H9 (cell line): ENCODE measurements at regions not wholly inside any gene's neighbourhood (a gene's known extent, or its start where the extent isn't known, plus 50 kb on each side); places are given as distances from the start of the nearest gene placed in this dataset.
A peak's percentile ranks its signal among the peaks of the same experiment; 100 is the strongest.

Experiments
- DNase-seq: peaks from one replicate; pipeline ENCODE4 v3.0.0-alpha.2; 2017
- H2AFZ ChIP-seq: one replicate; pipeline ENCODE4 v1.6.1; 2013; ENCODE audit warnings: mild to moderate bottlenecking, low read length, control low read depth, moderate library complexity
- H2AK5ac ChIP-seq: 2 replicates; pipeline ENCODE4 v1.6.1; 2013; ENCODE audit warnings: low read length, control low read depth, mixed read lengths; ENCODE audit not compliant: insufficient read length
- H2BK120ac ChIP-seq: one replicate; pipeline ENCODE4 v1.6.1; 2013; ENCODE audit warnings: low read depth, mild to moderate bottlenecking, low read length, control low read depth, inconsistent platforms; ENCODE audit not compliant: poor library complexity, severe bottlenecking
- H2BK12ac ChIP-seq: 2 replicates; pipeline ENCODE4 v1.6.1; 2013; ENCODE audit warnings: low read length, control low read depth, mixed read lengths, low read depth; ENCODE audit not compliant: insufficient read length
- H2BK15ac ChIP-seq: 2 replicates; pipeline ENCODE4 v1.6.1; 2013; ENCODE audit warnings: low read depth, low read length, control low read depth
- H2BK20ac ChIP-seq: one replicate; pipeline ENCODE4 v1.6.1; 2013; ENCODE audit warnings: low read depth, mild to moderate bottlenecking, low read length, control low read depth, inconsistent platforms; ENCODE audit not compliant: poor library complexity, severe bottlenecking
- H2BK5ac ChIP-seq: 2 replicates; pipeline ENCODE4 v1.6.1; 2013; ENCODE audit warnings: low read length, control low read depth, mixed read lengths; ENCODE audit not compliant: insufficient read length
- H3K14ac ChIP-seq: 2 replicates; pipeline ENCODE4 v1.6.1; 2013; ENCODE audit warnings: low read length, control low read depth; ENCODE audit not compliant: insufficient read depth
- H3K18ac ChIP-seq: 2 replicates; pipeline ENCODE4 v1.6.1; 2013; ENCODE audit warnings: low read depth, mild to moderate bottlenecking, mixed read lengths, low read length, control low read depth; ENCODE audit not compliant: insufficient read length
- H3K23ac ChIP-seq: 2 replicates; pipeline ENCODE4 v1.6.1; 2013; ENCODE audit warnings: low read length, control low read depth, mixed read lengths, low read depth; ENCODE audit not compliant: insufficient read length
- H3K23me2 ChIP-seq: 2 replicates; pipeline ENCODE4 v1.6.1; 2013; ENCODE audit warnings: low read depth, mild to moderate bottlenecking, mixed read lengths, low read length, control low read depth; ENCODE audit not compliant: insufficient read length, poor library complexity, severe bottlenecking
- H3K27ac ChIP-seq: 2 replicates; pipeline ENCODE4 v1.5.1; 2013; ENCODE audit warnings: low read length, control low read depth, mixed read lengths, low read depth; ENCODE audit not compliant: insufficient read length
- H3K27me3 ChIP-seq: 2 replicates; pipeline ENCODE4 v1.6.1; 2013; ENCODE audit warnings: low read length, control low read depth, inconsistent platforms; ENCODE audit not compliant: insufficient read depth
- H3K4ac ChIP-seq: 2 replicates; pipeline ENCODE4 v1.6.1; 2013; ENCODE audit warnings: low read depth, mild to moderate bottlenecking, control low read depth, inconsistent platforms, low read length, moderate library complexity
- H3K4me1 ChIP-seq: 2 replicates; pipeline ENCODE4 v1.6.1; 2013; ENCODE audit warnings: low read length, control low read depth, inconsistent platforms; ENCODE audit not compliant: insufficient read depth
- H3K4me2 ChIP-seq: 2 replicates; pipeline ENCODE4 v1.6.1; 2013; ENCODE audit warnings: low read length, control low read depth, mixed read lengths; ENCODE audit not compliant: insufficient read length, insufficient read depth
- H3K56ac ChIP-seq: 2 replicates; pipeline ENCODE4 v1.6.1; 2013; ENCODE audit warnings: low read depth, mild to moderate bottlenecking, mixed read lengths, low read length, control low read depth; ENCODE audit not compliant: insufficient read length
- H3K79me1 ChIP-seq: 2 replicates; pipeline ENCODE4 v1.6.1; 2013; ENCODE audit warnings: low read depth, mild to moderate bottlenecking, moderate library complexity, low read length, control low read depth, inconsistent platforms; ENCODE audit not compliant: insufficient read depth, poor library complexity, severe bottlenecking
- H3K79me2 ChIP-seq: 2 replicates; pipeline ENCODE4 v1.6.1; 2013; ENCODE audit warnings: low read length, control low read depth, inconsistent platforms; ENCODE audit not compliant: insufficient read depth
- H3K9ac ChIP-seq: 2 replicates; pipeline ENCODE4 v1.6.1; 2013; ENCODE audit warnings: low read length, control low read depth, mixed read lengths; ENCODE audit not compliant: insufficient read length; ENCODE audit errors: extremely low read depth
- H3K9me3 ChIP-seq: one replicate; pipeline ENCODE4 v1.6.1; 2013; ENCODE audit warnings: low read depth, low read length, inconsistent platforms; ENCODE audit not compliant: control insufficient read depth
- H3T11ph ChIP-seq: one replicate; pipeline ENCODE4 v1.6.1; 2013; ENCODE audit warnings: mild to moderate bottlenecking, low read length, control low read depth, inconsistent platforms
- H4K20me1 ChIP-seq: one replicate; pipeline ENCODE4 v1.6.1; 2013; ENCODE audit not compliant: control insufficient read depth, insufficient read length, insufficient read depth
- H4K5ac ChIP-seq: 2 replicates; pipeline ENCODE4 v1.6.1; 2013; ENCODE audit warnings: low read depth, mild to moderate bottlenecking, mixed read lengths, low read length, control low read depth; ENCODE audit not compliant: insufficient read length
- H4K8ac ChIP-seq: replicated peaks from 2 replicates; pipeline ENCODE4 v1.6.1; 2013; ENCODE audit warnings: low read length, control low read depth, mixed read lengths, low read depth; ENCODE audit not compliant: insufficient read length
- H4K91ac ChIP-seq: 2 replicates; pipeline ENCODE4 v1.6.1; 2013; ENCODE audit warnings: low read depth, mild to moderate bottlenecking, moderate library complexity, mixed read lengths, low read length, control low read depth; ENCODE audit not compliant: insufficient read length
- H3K27ac Mint-ChIP-seq, 3 experiments: 2 replicates in 2 of 3; 3 replicates in 1 of 3; pipeline ENCODE4 v1.8.0; 2020 to 2021; ENCODE audit warnings: mixed read lengths in 3 of 3, mild to moderate bottlenecking in 1 of 3, moderate library complexity in 1 of 3
- H3K27me3 Mint-ChIP-seq: 2 replicates; pipeline ENCODE4 v1.8.0; 2021; ENCODE audit warnings: low read depth, mild to moderate bottlenecking, moderate library complexity, mixed read lengths
- H3K36me3 Mint-ChIP-seq, 3 experiments: 2 replicates in 2 of 3; 3 replicates in 1 of 3; pipeline ENCODE4 v1.8.0; 2020 to 2021; ENCODE audit warnings: low read depth in 3 of 3, mixed read lengths in 3 of 3; ENCODE audit not compliant: insufficient read depth in 1 of 3
- H3K4me1 Mint-ChIP-seq, 2 experiments: 2 replicates each; pipeline ENCODE4 v1.8.0; 2020; ENCODE audit warnings: mixed read lengths in 2 of 2
- H3K4me3 Mint-ChIP-seq, 2 experiments: 2 replicates in 1 of 2; 3 replicates in 1 of 2; pipeline ENCODE4 v1.8.0; 2020 to 2021; ENCODE audit warnings: mild to moderate bottlenecking in 2 of 2, mixed read lengths in 2 of 2, moderate library complexity in 1 of 2
- H3K9me3 Mint-ChIP-seq, 2 experiments: 2 replicates in 1 of 2; 3 replicates in 1 of 2; pipeline ENCODE4 v1.8.0; 2020; ENCODE audit warnings: mild to moderate bottlenecking in 2 of 2, mixed read lengths in 2 of 2, moderate library complexity in 1 of 2
- WGBS: extraction: QIAGEN DNeasy Blood & Tissue Kit; methylation state at CpG from one replicate; pipeline ENCODE4 v1.1.7; 2013; ENCODE audit warnings: missing lambda C conversion rate, low lambda C conversion rate, mixed read lengths; ENCODE audit not compliant: insufficient read length; ENCODE audit errors: extremely low coverage; 5-methylcytosine and 5-hydroxymethylcytosine counted together
- TF ChIP-seq, protein P1 (sequence below): fragments of 200-600 bp; sonication (generic); conservative IDR thresholded peaks from 3 replicates; pipeline ENCODE4 v1.8.0; 2021; ENCODE audit warnings: antibody characterized with exemption, mild to moderate bottlenecking

DNA sequence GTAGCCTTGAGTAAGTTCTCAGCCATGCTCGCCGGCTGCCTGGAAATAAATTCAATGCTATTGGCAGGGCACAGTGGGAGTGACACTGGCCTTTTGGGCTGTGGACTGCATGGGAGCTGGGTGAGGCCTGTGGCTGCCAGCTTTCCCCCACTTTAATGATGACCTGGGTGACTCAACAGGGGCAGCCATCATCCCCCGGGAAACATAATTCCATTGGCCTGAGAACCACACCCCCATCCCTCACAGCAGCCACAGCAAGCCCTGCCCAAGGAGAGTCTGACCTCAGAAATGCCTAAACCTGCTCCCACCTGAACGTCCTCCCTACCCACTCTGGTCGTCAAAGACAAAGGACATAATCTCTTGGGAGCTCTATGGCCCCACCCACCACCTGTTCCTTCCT, 384.0 kb downstream of the LTN1 start:
- Histone ChIP-seq H3T11ph (no peak overlapping the region), H3K14ac (no peak overlapping the region), H3K4ac (no peak overlapping the region), H3K27me3 (no peaks in the 10 kb centered on the region), H3K56ac (no peak overlapping the region), H2BK15ac (no peak overlapping the region), H2BK20ac (no peak overlapping the region), H2BK120ac (no peak overlapping the region), H3K4me1 (no peaks in the 10 kb centered on the region), H2BK12ac (no peak overlapping the region), H3K79me2 (no peaks in the 10 kb centered on the region), H3K9me3 (no peaks in the 10 kb centered on the region), H4K5ac (no peak overlapping the region), H3K4me2 (no peak overlapping the region), H3K9ac (no peak overlapping the region), H4K20me1 (no peaks in the 10 kb centered on the region), H2AK5ac (no peak overlapping the region), H3K27ac (no peak overlapping the region), H2AFZ (no peak overlapping the region), H3K23ac (no peak overlapping the region), H4K8ac (no peak overlapping the region), H3K18ac (no peak overlapping the region), H2BK5ac (no peak overlapping the region), H3K23me2 (no peaks in the 10 kb centered on the region), H4K91ac (no peak overlapping the region), H3K79me1 (no peaks in the 10 kb centered on the region)
- Mint-ChIP-seq H3K27me3 (no peaks in the 10 kb centered on the region), H3K27ac (peak overlapping the region in 1 of 3 experiments; percentile 65; a peak in 1 of 7 replicates), H3K36me3 (peaks cover 0 to 9% (median 3%) of the 10 kb centered on the region in 3 experiments; a peak in 3 of 7 replicates), H3K9me3 (peaks cover 7 to 10% of the 10 kb centered on the region in 2 experiments; a peak in 3 of 5 replicates), H3K4me3 (no peak overlapping the region), H3K4me1 (peaks cover 0 to 4% of the 10 kb centered on the region in 2 experiments; a peak in 2 of 4 replicates)
- no peak for DNase-seq
- WGBS, result no CpG with 5 or more reads among the region's 5 CpGs
- TF ChIP-seq, protein P1, sequence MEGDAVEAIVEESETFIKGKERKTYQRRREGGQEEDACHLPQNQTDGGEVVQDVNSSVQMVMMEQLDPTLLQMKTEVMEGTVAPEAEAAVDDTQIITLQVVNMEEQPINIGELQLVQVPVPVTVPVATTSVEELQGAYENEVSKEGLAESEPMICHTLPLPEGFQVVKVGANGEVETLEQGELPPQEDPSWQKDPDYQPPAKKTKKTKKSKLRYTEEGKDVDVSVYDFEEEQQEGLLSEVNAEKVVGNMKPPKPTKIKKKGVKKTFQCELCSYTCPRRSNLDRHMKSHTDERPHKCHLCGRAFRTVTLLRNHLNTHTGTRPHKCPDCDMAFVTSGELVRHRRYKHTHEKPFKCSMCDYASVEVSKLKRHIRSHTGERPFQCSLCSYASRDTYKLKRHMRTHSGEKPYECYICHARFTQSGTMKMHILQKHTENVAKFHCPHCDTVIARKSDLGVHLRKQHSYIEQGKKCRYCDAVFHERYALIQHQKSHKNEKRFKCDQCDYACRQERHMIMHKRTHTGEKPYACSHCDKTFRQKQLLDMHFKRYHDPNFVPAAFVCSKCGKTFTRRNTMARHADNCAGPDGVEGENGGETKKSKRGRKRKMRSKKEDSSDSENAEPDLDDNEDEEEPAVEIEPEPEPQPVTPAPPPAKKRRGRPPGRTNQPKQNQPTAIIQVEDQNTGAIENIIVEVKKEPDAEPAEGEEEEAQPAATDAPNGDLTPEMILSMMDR, result no peak
